ENCODE measurements at regions not wholly inside any gene's neighbourhood (a gene's known extent, or its start where the extent isn't known, plus 50 kb on each side); places are given as distances from the start of the nearest gene placed in this dataset.

GRCh38 chr3:28575746-28576613, 227.4 kb upstream of the AZI2 start:
- TF ChIP-seq CTCF (IDR thresholded peaks at IDR 0.05; ENCODE audit: insufficient read depth, low read length, poor library complexity, severe bottlenecking), result no peak
- no peak for TF ChIP-seq EZH2phosphoT487 (conservative IDR thresholded peaks at IDR 0.05; ENCODE audit: low read length)
